ENCODE measurements at regions not wholly inside any gene's neighbourhood (a gene's known extent, or its start where the extent isn't known, plus 50 kb on each side); places are given as distances from the start of the nearest gene placed in this dataset.

GRCh38 chr5:74154526-74154925 is 486.0 kb downstream of the ENC1 start:
- DNase-seq (ENCODE audit: low read depth): no peak

- no peak for DNase-seq (ENCODE audit: low read depth)
Measured at GRCh38 chr5:74153255-74153790, 487.2 kb downstream of the ENC1 start.

GRCh38 chr5:74152625-74153254 is 487.8 kb downstream of the ENC1 start:
- DNase-seq (ENCODE audit: low read depth): no peak

- DNase-seq (ENCODE audit: low read depth): no peak
Measured at GRCh38 chr5:74152136-74152535, 488.4 kb downstream of the ENC1 start.

GRCh38 chr5:74149395-74149794 is 491.1 kb downstream of the ENC1 start:
- peak; percentile 61 for DNase-seq (ENCODE audit: low read depth)

GRCh38 chr5:74148321-74148720 is 492.2 kb downstream of the ENC1 start:
- DNase-seq (ENCODE audit: low read depth): no peak

- DNase-seq (ENCODE audit: low read depth): no peak
Measured at GRCh38 chr5:74146796-74147195, 493.7 kb downstream of the ENC1 start.

- no peak for DNase-seq (ENCODE audit: low read depth)
Measured at GRCh38 chr5:74145951-74146350, 494.6 kb downstream of the ENC1 start.

GRCh38 chr5:74143721-74144330 is 496.7 kb downstream of the ENC1 start:
- DNase-seq (ENCODE audit: low read depth): no peak

- no peak for DNase-seq (ENCODE audit: low read depth)
Measured at GRCh38 chr5:74143151-74143550, 497.4 kb downstream of the ENC1 start.

- DNase-seq (ENCODE audit: low read depth): peak; percentile 23
Measured at GRCh38 chr5:74141053-74141452, 499.5 kb downstream of the ENC1 start.

- peak; percentile 68 for DNase-seq (ENCODE audit: low read depth)
Measured at GRCh38 chr5:74140409-74140808, 500.1 kb downstream of the ENC1 start.

GRCh38 chr5:74139589-74139988 is 500.9 kb downstream of the ENC1 start:
- no peak for DNase-seq (ENCODE audit: low read depth)

GRCh38 chr5:74138721-74139120 is 501.8 kb downstream of the ENC1 start:
- DNase-seq (ENCODE audit: low read depth): no peak

- no peak for DNase-seq (ENCODE audit: low read depth)
Measured at GRCh38 chr5:74136276-74136825, 504.2 kb downstream of the ENC1 start.

- no peak for DNase-seq (ENCODE audit: low read depth)
Measured at GRCh38 chr5:74135033-74135432, 505.5 kb downstream of the ENC1 start.

- no peak for DNase-seq (ENCODE audit: low read depth)
Measured at GRCh38 chr5:74132485-74132884, 506.5 kb downstream of the ARHGEF28 start.

GRCh38 chr5:74131250-74131649 is 505.3 kb downstream of the ARHGEF28 start:
- no peak for DNase-seq (ENCODE audit: low read depth)

GRCh38 chr5:74130155-74130897 is 504.3 kb downstream of the ARHGEF28 start:
- DNase-seq (ENCODE audit: low read depth): no peak

- DNase-seq (ENCODE audit: low read depth): peak; percentile 8
Measured at GRCh38 chr5:74127381-74128320, 501.7 kb downstream of the ARHGEF28 start.

GRCh38 chr5:74126294-74126693 is 500.3 kb downstream of the ARHGEF28 start:
- no peak for DNase-seq (ENCODE audit: low read depth)

- peak; percentile 13 for DNase-seq (ENCODE audit: low read depth)
Measured at GRCh38 chr5:74124826-74125225, 498.8 kb downstream of the ARHGEF28 start.
